HepG2 (cell line): ENCODE measurements at regions not wholly inside any gene's neighbourhood (a gene's known extent, or its start where the extent isn't known, plus 50 kb on each side); places are given as distances from the start of the nearest gene placed in this dataset.

Source experiments
- ATAC-seq: fragments of 200-7000 bp; cut with Tn5 transposase; 3 replicates; pipeline ENCODE4 v1.9.1; 2020; ENCODE audit warnings: mild to moderate bottlenecking, moderate library complexity
- BruUV-seq: library from RNA; stranded (reverse); fragments of 400-500 nt; replicated peaks from 2 replicates; lab custom pipeline; 2021; lab: Mats Ljungman, UMichigan
- CTCF ChIA-PET: fragments of 300-600 bp; formaldehyde crosslinking; extraction: SDS; loops from one replicate; lab custom pipeline; 2021; ENCODE audit warnings: low total read pairs, inconsistent platforms, low intra/inter-chr PET ratio; lab: Yijun Ruan, JAX
- POLR2A ChIA-PET: fragments of 350-600 bp; sonication (Branson Sonifier 250); formaldehyde crosslinking; loops from one replicate; lab custom pipeline; 2020; ENCODE audit warnings: antibody characterized with exemption, inconsistent platforms; lab: Yijun Ruan, JAX
- DNase-seq: peaks from one replicate; pipeline ENCODE4 v3.0.0-alpha.2; 2015; ENCODE audit warnings: low spot score
- FAIRE-seq: peaks from 3 replicates; lab custom pipeline; 2011; peaks lifted over from hg19 to GRCh38; lab: Jason Lieb, UNC
- H2AFZ ChIP-seq: one replicate; pipeline ENCODE4 v1.6.1; 2011; ENCODE audit warnings: low read length, inconsistent platforms
- H3K27ac ChIP-seq: fragments of 300-600 bp; 3 replicates; pipeline ENCODE4 v1.8.0; 2011; ENCODE audit warnings: mixed run types, mild to moderate bottlenecking, mixed read lengths, low read length, inconsistent platforms; ENCODE audit not compliant: insufficient read depth; ENCODE audit errors: extremely low read length
- H3K27me3 ChIP-seq, 2 experiments: fragments of 200-600 bp in 1 of 2; 2 replicates in 1 of 2; 3 replicates in 1 of 2; pipeline versions ENCODE4 v1.6.0 to v1.8.0; 2011; ENCODE audit warnings: low read length in 2 of 2, mild to moderate bottlenecking in 2 of 2, moderate library complexity in 2 of 2, inconsistent platforms in 1 of 2; ENCODE audit not compliant: insufficient read depth in 2 of 2, control insufficient read depth in 1 of 2
- H3K36me3 ChIP-seq, 2 experiments: fragments of 200-600 bp in 1 of 2; replicated peaks in 1 of 2; 2 replicates in 1 of 2; 3 replicates in 1 of 2; pipeline versions ENCODE4 v1.5.1 to v1.8.0; 2011; ENCODE audit warnings: low read length in 2 of 2, inconsistent platforms in 1 of 2; ENCODE audit not compliant: insufficient read depth in 2 of 2, control insufficient read depth in 1 of 2
- H3K4me1 ChIP-seq: 2 replicates; pipeline ENCODE4 v1.5.1; 2012; ENCODE audit warnings: low read length, inconsistent platforms; ENCODE audit not compliant: insufficient read depth
- H3K4me2 ChIP-seq: 2 replicates; pipeline ENCODE4 v1.6.0; 2011; ENCODE audit warnings: low read depth, low read length, inconsistent platforms
- H3K4me3 ChIP-seq, 3 experiments: fragments of 200-600 bp in 1 of 3; sonication (generic), shearing (Covaris generic) in 1 of 3; replicated peaks in 1 of 3; 2 replicates each; pipeline ENCODE4 v1.5.1; 2011 to 2016; ENCODE audit warnings: low read length in 3 of 3, inconsistent platforms in 2 of 3, low read depth in 2 of 3, mild to moderate bottlenecking in 2 of 3, control low read depth in 1 of 3, mixed read lengths in 1 of 3; ENCODE audit not compliant: insufficient read depth in 1 of 3
- H3K79me2 ChIP-seq: one replicate; pipeline ENCODE4 v1.6.1; 2011; ENCODE audit warnings: low read length, inconsistent platforms; ENCODE audit not compliant: insufficient read depth
- H3K9ac ChIP-seq: 2 replicates; pipeline ENCODE4 v1.6.0; 2011; ENCODE audit warnings: mild to moderate bottlenecking, low read depth, low read length, inconsistent platforms; ENCODE audit not compliant: insufficient read depth
- H3K9me3 ChIP-seq: 2 replicates; pipeline ENCODE4 v1.5.1; 2012; ENCODE audit warnings: mild to moderate bottlenecking, low read length
- H4K20me1 ChIP-seq: 2 replicates; pipeline ENCODE4 v1.6.0; 2011; ENCODE audit warnings: inconsistent platforms, mild to moderate bottlenecking, low read length, moderate library complexity; ENCODE audit not compliant: insufficient read depth
- CBFB ChIP-seq: sonication (generic); formaldehyde crosslinking; IDR thresholded peaks from 2 replicates; pipeline ENCODE4 v1.4.0; 2020; ENCODE audit warnings: missing genetic modification reagents
- CC2D1A ChIP-seq: sonication (generic); formaldehyde crosslinking; IDR thresholded peaks from 2 replicates; pipeline ENCODE4 v1.8.1; 2023; ENCODE audit warnings: mild to moderate bottlenecking, missing genetic modification reagents
- CERS6 ChIP-seq: sonication (generic); formaldehyde crosslinking; IDR thresholded peaks from 2 replicates; pipeline ENCODE4 v1.5.0; 2020; ENCODE audit warnings: missing genetic modification reagents
- FOXO4 ChIP-seq: sonication (generic); formaldehyde crosslinking; conservative IDR thresholded peaks from 2 replicates; pipeline ENCODE4 v1.8.1; 2023; ENCODE audit warnings: missing genetic modification reagents
- HIC2 ChIP-seq: sonication (generic); formaldehyde crosslinking; IDR thresholded peaks from 2 replicates; pipeline ENCODE4 v1.9.0; 2022; ENCODE audit warnings: low read depth, missing genetic modification reagents
- HMG20B ChIP-seq: conservative IDR thresholded peaks from 2 replicates; pipeline ENCODE4 v1.6.1; 2016; ENCODE audit warnings: missing genetic modification reagents, missing compliant biosample characterization
- HNRNPUL1 ChIP-seq: fragments of 200-400 bp; formaldehyde crosslinking; IDR thresholded peaks from 2 replicates; pipeline ENCODE4 v1.6.1; 2017; ENCODE audit warnings: low read depth, mild to moderate bottlenecking, low read length, moderate library complexity
- ISX ChIP-seq: sonication (generic); formaldehyde crosslinking; conservative IDR thresholded peaks from 2 replicates; pipeline ENCODE4 v1.5.0; 2020; ENCODE audit warnings: missing genetic modification reagents
- JUNB ChIP-seq: sonication (generic); formaldehyde crosslinking; IDR thresholded peaks from 2 replicates; pipeline ENCODE4 v1.8.0; 2022; ENCODE audit warnings: missing genetic modification reagents, mild to moderate bottlenecking, borderline replicate concordance
- MED1 ChIP-seq: sonication (generic); formaldehyde crosslinking; IDR thresholded peaks from 2 replicates; pipeline ENCODE4 v1.4.0; 2020; ENCODE audit warnings: missing genetic modification reagents
- PHF21A ChIP-seq: sonication (generic); formaldehyde crosslinking; IDR thresholded peaks from 2 replicates; pipeline ENCODE4 v1.5.0; 2020; ENCODE audit warnings: mild to moderate bottlenecking, missing genetic modification reagents
- SRSF4 ChIP-seq: fragments of 200-400 bp; formaldehyde crosslinking; IDR thresholded peaks from one replicate; pipeline ENCODE4 v1.6.1; 2018; ENCODE audit warnings: mild to moderate bottlenecking, low read depth, low read length, moderate library complexity; ENCODE audit not compliant: poor library complexity, severe bottlenecking
- XBP1 ChIP-seq: sonication (generic); formaldehyde crosslinking; IDR thresholded peaks from 2 replicates; pipeline ENCODE4 v1.5.0; 2020; ENCODE audit warnings: missing genetic modification reagents
- ZMYM2 ChIP-seq: sonication (generic); formaldehyde crosslinking; IDR thresholded peaks from 2 replicates; pipeline ENCODE4 v1.8.0; 2022; ENCODE audit warnings: mild to moderate bottlenecking, missing genetic modification reagents
- ZNF367 ChIP-seq: sonication (generic); formaldehyde crosslinking; IDR thresholded peaks from 2 replicates; pipeline ENCODE4 v1.4.0; 2020; ENCODE audit warnings: missing genetic modification reagents, borderline replicate concordance
- ZNF564 ChIP-seq: sonication (generic); formaldehyde crosslinking; IDR thresholded peaks from 2 replicates; pipeline ENCODE4 v1.8.1; 2023; ENCODE audit warnings: mild to moderate bottlenecking, missing genetic modification reagents
- ZNF589 ChIP-seq: sonication (generic); formaldehyde crosslinking; conservative IDR thresholded peaks from 2 replicates; pipeline ENCODE4 v1.8.0; 2022; ENCODE audit warnings: mild to moderate bottlenecking, moderate library complexity, missing genetic modification reagents
- ZNF598 ChIP-seq: sonication (generic); formaldehyde crosslinking; IDR thresholded peaks from 2 replicates; pipeline ENCODE4 v1.5.1; 2020; ENCODE audit warnings: mild to moderate bottlenecking, missing genetic modification reagents, borderline replicate concordance
- ZNF850 ChIP-seq: sonication (generic); formaldehyde crosslinking; conservative IDR thresholded peaks from 2 replicates; pipeline ENCODE4 v1.9.0; 2021; ENCODE audit warnings: mild to moderate bottlenecking, missing genetic modification reagents
- WGBS: methylation state at CpG from one replicate; pipeline ENCODE4 v1.1.6; 2017; ENCODE audit warnings: low lambda C conversion rate; 5-methylcytosine and 5-hydroxymethylcytosine counted together
- in situ Hi-C: cut with HindIII; loops from 2 replicates; pipeline ENCODE4 v1.10.0; 2017; ENCODE audit warnings: low pct_unique_long_range_greater_than_20kb; ENCODE audit not compliant: extremely low pct_ligation_motif_present
- intact Hi-C: fragments of 100-400 bp; cut with micrococcal nuclease; formaldehyde crosslinking; loops from one replicate; pipeline ENCODE4 v1.10.0; 2022; ENCODE audit not compliant: unreplicated experiment

GRCh38 chr7:49434846-49435245 is 338.6 kb upstream of the VWC2 start:
- no peak for FAIRE-seq
- POLR2A ChIA-PET: no interaction called here
- no peaks in the 10 kb centered on the region for H3K79me2 ChIP-seq
- H3K27ac ChIP-seq: no peak overlapping the region
- no peak overlapping the region for H3K4me3 ChIP-seq
- in situ Hi-C loops: no loop called here
- TF ChIP-seq CC2D1A (CRISPR knock-in tag) (no peak), HIC2 (no peak), HNRNPUL1 (no peak), HMG20B (CRISPR knock-in tag) (no peak), ZNF850 (no peak), XBP1 (no peak), JUNB (CRISPR knock-in tag) (no peak), ISX (no peak), CERS6 (no peak), ZNF564 (CRISPR knock-in tag) (no peak), CBFB (CRISPR knock-in tag) (no peak), ZNF598 (CRISPR knock-in tag) (no peak), ZMYM2 (CRISPR knock-in tag) (no peak), ZNF589 (CRISPR knock-in tag) (no peak), ZNF367 (CRISPR knock-in tag) (no peak), MED1 (CRISPR knock-in tag) (no peak), PHF21A (CRISPR knock-in tag) (no peak), FOXO4 (CRISPR knock-in tag) (no peak), SRSF4 (no peak)
- TF ChIP-seq, all 625 proteins: peak for 0
- Histone ChIP-seq H3K4me1 (no peaks in the 10 kb centered on the region), H3K27me3 (no peaks in the 10 kb centered on the region), H2AFZ (no peak overlapping the region), H3K9me3 (peaks cover 6% of the 10 kb centered on the region), H3K36me3 (no peaks in the 10 kb centered on the region), H3K9ac (no peak overlapping the region), H4K20me1 (no peaks in the 10 kb centered on the region), H3K4me2 (no peak overlapping the region)
- intact Hi-C loops: no loop called here
- ATAC-seq: no peak
- 0% methylated on average over 1 of the region's 1 CpG for WGBS
- CTCF ChIA-PET: no interaction called here
- no peak for DNase-seq
- no TSS peak for BruUV-seq
